Left renal pelvis (tissue), 4 donors: ENCODE measurements at regions not wholly inside any gene's neighbourhood (a gene's known extent, or its start where the extent isn't known, plus 50 kb on each side); places are given as distances from the start of the nearest gene placed in this dataset.

Experiments used
- DNase-seq, 4 donors: peaks; one replicate each; pipeline ENCODE4 v3.0.0-alpha.2; 2013; ENCODE audit warnings: low read depth in 4 of 4, low spot score in 3 of 4

DNA sequence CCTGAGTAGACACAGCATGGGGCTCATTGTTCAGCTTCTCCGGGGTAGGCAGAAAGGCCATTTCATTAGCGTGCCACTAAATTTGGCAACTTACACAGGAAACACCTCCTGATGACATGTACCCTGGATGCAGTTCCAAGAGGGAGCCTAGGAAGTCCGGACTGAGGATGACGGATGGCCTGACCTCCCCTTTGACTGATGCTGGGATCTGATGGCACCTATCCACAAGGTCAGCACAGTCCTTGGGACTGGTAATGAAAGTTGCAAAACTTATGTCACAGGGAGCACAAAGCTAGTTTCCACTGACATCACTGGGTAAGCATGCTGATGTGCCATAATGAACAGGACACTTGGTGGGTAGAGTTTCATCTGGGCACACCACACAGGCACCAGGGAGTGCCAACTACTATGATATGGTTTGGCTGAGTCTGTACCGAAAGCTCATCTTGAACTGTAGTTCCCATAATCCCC, 126.7 kb upstream of the ARL4C start:
- no peak for DNase-seq

DNA sequence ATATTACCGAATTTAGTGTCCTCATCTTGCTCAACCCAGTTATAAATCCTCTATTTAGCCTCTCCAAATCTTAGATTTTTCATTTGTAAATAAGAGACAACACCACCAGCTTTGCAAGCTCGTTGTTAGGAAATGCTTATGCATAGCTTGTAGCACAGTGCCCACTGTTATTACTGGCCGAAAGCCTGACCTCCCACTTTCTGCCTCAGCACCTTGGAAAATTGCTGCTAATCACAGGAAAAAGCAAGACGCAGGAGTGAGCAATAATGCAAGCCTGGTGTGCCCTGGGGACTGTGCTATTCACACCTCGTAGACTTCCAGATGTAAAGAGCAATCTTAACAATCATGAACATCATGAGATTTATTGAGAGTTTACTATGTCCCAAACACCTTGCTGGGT, 124.2 kb upstream of the ARL4C start:
- no peak for DNase-seq

GRCh38 chr2:234620018-234620417, 123.1 kb upstream of the ARL4C start:
- DNase-seq, result no peak

DNA sequence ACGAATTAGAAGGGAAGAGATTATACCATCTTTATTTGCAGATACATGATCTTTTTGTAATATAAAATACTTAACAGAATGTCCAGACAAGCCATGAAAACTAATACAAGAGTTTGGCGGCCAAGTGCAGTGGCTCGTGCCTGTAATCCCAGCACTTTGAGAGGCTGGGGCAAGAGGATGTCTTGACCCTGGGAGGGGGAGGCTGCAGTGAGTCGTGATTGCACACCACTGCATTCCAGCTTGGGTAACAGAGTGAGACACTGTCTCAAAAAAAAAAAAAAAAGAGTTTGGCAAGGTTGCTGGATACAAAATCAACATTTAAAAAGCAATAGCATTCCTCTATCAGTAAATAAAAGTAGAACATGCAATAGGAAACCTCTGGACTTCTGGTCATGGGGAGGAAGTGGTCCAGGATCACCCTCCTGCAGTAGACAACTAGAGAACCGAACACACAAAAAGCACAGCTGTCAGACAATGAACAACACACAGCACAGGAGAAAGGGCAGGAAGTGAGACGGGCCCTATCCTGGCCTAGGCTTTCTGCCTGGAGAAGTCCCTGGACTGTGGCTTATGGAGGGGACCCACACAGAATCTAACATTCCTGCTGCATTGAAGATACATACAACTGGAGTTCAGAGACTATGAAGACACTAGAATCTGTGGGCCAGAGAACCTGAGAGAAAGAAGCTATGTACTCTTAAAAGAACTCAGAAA, 118.9 kb upstream of the ARL4C start:
- no peak for DNase-seq

GRCh38 chr2:234611209-234611608, 114.3 kb upstream of the ARL4C start:
- DNase-seq, result no peak

DNA sequence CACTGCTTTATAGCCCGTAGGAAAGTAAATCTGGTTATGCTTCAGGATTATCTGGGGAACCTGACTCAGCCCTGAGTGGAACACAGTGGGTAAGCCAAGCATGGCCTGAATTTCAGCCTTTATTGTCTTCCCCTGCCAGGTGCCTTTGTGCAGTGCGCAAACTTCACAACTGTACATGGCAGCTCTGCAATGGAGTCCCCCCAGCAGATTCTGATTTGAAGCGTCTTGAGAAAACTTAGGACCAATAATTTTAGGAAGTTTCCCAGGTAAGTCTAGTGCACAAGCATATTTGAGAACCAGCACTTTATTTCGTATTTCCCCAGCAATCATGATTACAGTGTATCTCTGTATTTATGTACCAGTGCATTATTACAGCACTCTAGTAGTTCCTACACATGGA, 112.1 kb upstream of the ARL4C start:
- no peak for DNase-seq

DNA sequence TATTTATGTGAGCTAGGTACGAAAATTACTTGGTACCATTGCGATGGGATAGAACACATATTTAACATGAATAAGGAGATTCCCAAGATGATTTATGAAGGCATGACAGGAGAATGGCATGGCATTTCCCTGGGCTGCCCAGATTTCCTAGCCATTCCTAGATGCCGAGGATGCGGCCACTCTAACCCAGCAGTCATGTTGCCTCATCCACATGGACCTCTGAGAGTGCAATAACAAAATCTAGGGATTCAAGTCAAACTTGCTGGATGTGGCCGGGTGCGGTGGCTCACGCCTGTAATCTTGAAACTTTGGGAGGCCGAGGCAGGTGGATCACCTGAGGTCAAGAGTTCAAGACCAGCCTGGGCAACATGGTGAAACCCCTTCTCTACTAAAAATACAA, 110.8 kb upstream of the ARL4C start:
- no peak for DNase-seq

DNA sequence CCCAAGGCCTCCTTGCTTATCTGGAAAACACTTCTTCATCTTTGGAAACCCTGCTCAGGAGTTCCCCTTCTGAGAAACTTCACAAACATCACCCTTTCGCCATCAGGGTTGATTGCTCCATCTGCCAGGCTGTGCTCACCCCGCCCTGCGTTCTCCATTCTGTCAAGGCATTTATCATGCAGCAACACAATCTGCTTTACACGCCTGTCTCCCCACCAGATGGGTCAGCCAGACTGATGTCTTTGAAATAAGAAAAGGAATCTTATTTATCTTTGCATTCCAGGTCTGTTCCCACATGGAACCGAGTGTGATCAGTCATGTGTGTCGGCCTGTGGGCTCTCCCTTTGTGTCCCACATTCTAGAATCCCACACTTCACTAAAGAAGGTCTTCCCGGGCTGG, 110.0 kb upstream of the ARL4C start:
- peak in 1 of 4 donors; percentile 39 for DNase-seq

DNA sequence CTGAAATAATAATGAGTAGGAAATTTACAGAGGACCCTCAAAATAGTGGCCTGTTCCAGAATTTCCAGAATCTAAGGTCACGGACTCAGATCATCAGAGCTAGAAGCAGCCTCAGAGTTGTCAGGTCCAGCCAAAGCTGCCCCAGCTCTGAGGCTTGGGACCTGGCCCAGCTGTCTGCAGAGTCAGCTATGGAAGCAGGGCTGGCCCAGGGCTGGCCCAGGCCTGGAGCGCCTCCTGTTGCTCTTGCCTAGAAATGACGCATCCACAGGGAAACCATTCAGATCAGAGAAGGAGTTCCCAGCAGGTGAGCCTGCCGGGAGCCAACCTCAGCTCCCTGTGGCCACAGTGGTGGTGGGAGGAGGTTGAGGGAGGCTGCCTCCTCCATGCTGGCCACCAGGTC, 106.7 kb upstream of the ARL4C start:
- no peak for DNase-seq

DNA sequence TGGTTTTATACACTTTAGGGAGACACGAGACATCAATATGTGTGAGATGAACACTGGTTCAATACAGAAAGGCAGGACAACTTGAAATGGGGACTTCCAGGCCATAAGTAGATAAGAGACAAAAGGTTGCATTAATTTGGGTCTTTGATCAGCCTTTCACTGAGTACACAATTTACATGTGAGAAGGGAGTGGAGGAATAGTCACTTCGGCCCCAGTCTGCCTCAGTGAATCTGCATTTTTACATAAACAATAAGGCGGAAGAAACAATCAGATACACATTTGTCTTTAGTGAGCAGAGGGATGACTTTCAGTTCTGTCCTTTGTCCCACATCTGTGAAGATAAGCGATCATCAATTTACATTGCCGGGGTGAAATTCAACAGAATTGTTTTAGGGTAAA, 104.3 kb upstream of the ARL4C start:
- DNase-seq, result no peak

GRCh38 chr2:234597576-234597861, 100.6 kb upstream of the ARL4C start:
- no peak for DNase-seq

DNA sequence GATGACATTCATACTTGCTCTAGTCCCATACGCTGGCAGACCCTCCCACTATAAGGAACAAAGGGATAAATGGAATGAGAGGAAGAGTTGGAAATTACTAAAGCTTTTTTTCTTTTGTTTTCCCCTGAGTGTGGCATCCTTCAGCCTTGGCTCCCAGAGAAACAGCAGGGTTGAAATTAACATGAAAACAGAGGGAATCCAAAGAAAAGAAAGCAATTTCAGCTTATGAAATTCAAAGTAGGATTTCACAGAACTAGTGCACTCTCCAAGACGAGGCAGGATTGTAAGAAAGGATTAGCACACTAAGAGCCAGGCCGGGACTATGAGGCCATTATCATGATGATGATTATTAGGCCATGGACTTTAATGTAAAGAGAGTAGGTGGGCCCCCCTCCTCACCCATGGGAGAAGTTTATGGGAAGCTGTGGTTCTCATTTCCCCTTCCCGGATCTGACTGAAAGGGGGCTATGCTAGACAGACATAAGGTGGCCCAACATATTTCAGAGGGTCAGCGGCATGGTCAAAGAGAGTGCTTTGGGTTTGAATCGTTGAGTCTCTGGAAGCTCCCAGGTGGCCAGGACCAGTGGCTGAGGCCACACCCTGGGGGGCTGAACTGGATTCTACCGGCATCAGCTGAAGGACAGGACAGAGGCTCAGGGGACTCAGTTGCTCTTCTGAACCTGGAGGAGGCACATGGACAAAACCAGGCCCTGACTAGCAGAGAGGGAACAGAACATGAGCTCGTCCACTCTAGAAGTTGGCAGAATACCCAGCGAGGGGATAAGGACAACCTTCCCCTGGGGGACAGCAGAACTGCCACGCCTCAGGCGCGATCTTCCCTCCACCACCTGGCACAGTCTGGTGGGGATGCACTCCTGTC, 100.1 kb upstream of the ARL4C start:
- DNase-seq, result no peak

- DNase-seq, result no peak
Measured at GRCh38 chr2:234595829-234596228, 98.9 kb upstream of the ARL4C start.

- DNase-seq, result no peak
Measured at GRCh38 chr2:234594715-234595114, 97.8 kb upstream of the ARL4C start.

DNA sequence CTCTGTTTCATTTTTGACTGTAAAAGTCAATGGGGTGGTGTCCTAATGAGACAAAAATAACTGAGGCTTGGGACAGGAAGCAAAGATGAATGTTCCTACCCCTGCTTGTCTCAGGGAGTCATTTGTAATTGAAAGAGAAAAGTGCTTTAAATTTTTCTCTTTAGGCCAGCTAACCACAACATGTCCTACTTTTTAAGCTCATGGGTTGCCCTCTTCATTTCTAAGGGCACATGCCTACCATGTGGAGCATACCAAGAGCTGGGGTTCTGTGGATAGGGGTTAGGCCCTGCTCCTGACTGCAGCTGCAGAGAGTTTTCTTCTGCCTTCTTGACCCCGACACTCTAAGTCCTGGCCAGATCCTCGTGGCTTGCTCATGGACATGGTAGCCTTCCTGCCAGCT, 96.8 kb upstream of the ARL4C start:
- DNase-seq, result no peak

DNA sequence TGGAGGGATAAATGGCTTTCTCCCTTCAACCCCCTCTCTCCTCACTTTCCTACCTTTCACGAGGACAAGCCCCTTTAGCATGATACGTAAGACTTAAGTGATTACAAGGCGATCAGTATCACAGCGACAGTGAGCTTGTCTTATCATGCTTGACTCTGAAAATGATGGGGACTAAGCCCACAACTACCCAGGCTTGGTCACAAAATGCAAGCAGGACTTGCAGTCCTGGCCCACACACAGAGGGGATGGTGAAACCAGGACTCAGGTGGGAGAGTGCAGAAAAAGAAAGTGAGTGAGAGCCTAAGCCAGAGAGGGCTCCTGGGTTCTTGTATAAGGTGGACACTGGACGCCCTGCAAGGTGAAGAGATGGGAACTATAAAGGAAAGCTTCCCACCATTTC, 95.7 kb upstream of the ARL4C start:
- DNase-seq, result no peak

GRCh38 chr2:234590076-234590475, 93.2 kb upstream of the ARL4C start:
- DNase-seq, result no peak

DNA sequence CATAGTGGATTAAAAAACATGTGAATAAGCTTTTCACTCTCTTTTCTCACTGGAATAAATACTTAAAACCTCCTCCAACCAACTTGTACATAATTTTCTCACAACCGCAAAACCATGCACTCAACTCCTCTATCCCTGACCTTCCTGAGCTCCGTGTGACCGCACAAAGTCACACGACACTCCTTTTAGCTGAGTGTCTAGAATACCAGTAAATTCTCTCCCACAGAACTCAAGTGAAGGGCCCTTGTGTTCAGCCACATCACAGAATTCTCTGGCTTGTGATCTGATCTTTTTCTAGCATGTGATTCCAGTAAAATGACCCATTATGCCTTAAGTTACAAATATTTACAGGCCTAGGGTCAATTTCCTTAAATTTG, 91.2 kb upstream of the ARL4C start:
- DNase-seq, result no peak

- DNase-seq, result no peak
Measured at GRCh38 chr2:234587341-234588053, 90.6 kb upstream of the ARL4C start.

DNA sequence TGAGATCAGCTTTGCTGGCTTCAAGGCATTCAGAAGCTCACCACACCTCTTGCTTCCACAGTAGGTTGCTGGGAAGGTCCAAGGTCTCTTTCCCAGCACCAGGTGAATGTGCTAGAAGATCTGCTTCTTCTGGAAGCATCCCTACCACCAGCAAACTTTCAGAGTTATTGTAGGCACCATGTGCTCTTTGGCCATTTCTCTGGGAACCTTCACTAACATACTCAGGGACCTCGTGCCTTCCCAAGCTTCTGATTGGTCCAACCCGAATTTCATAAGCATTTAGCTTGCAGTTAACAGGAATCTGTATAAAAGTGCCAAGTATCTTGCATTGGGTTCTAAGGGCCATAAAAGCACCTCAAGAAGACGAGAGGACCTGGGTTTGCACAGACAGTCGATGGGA, 86.5 kb upstream of the ARL4C start:
- no peak for DNase-seq

GRCh38 chr2:234580686-234581085, 83.8 kb upstream of the ARL4C start:
- no peak for DNase-seq
